ENCODE measurements at regions not wholly inside any gene's neighbourhood (a gene's known extent, or its start where the extent isn't known, plus 50 kb on each side); places are given as distances from the start of the nearest gene placed in this dataset.
"Not testable (repeated sequence)": the region's sequence is repeated elsewhere in the genome, so short reads cannot be mapped to it uniquely, and the experiment has no call there.

- no peak for TF ChIP-seq CTCF (IDR thresholded peaks at IDR 0.05; ENCODE audit: poor library complexity, severe bottlenecking)
- Histone ChIP-seq H3K4me1 (ENCODE audit: insufficient read depth, poor library complexity, severe bottlenecking) (no peaks in the 10 kb centered on the region), H3K4me3 (ENCODE audit: severe bottlenecking) (no peak overlapping the region), H3K27ac (ENCODE audit: poor library complexity, severe bottlenecking) (no peak overlapping the region), H3K27me3 (ENCODE audit: insufficient read depth, poor library complexity, severe bottlenecking) (no peaks in the 10 kb centered on the region), H3K36me3 (ENCODE audit: low read depth) (no peaks in the 10 kb centered on the region), H3K9me3 (ENCODE audit: severe bottlenecking) (no peaks in the 10 kb centered on the region)
- no peak for DNase-seq (ENCODE audit: low spot score)
- no peak for ATAC-seq (ENCODE audit: low read depth)
These were observed 54.6 kb upstream of the NANOS1 start for GRCh38 chr10:118974951-118975350.

- not testable (repeated sequence) for H3K4me1 ChIP-seq (ENCODE audit: insufficient read depth, poor library complexity, severe bottlenecking)
These were observed 53.3 kb upstream of the NANOS1 start for GRCh38 chr10:118976219-118976618.

GRCh38 chr10:118977022-118977599 is 52.4 kb upstream of the NANOS1 start:
- H3K4me1 ChIP-seq (ENCODE audit: insufficient read depth, poor library complexity, severe bottlenecking) = no peaks in the 10 kb centered on the region
- no peak overlapping the region for H3K4me3 ChIP-seq (ENCODE audit: severe bottlenecking)
- TF ChIP-seq CTCF (IDR thresholded peaks at IDR 0.05; ENCODE audit: poor library complexity, severe bottlenecking) = no peak
- DNase-seq (ENCODE audit: low spot score) (no peak), ATAC-seq (ENCODE audit: low read depth) (no peak)
- H3K27me3 ChIP-seq (ENCODE audit: insufficient read depth, poor library complexity, severe bottlenecking) = no peaks in the 10 kb centered on the region
- H3K36me3 ChIP-seq (ENCODE audit: low read depth) = no peaks in the 10 kb centered on the region
- H3K9me3 ChIP-seq (ENCODE audit: severe bottlenecking) = no peaks in the 10 kb centered on the region
- no peak overlapping the region for H3K27ac ChIP-seq (ENCODE audit: poor library complexity, severe bottlenecking)

More at GRCh38 chr10:118976219-118976618, 53.3 kb upstream of the NANOS1 start:
- not testable (repeated sequence) for H3K27me3 ChIP-seq (ENCODE audit: insufficient read depth, poor library complexity, severe bottlenecking); DNase-seq (ENCODE audit: low spot score); ATAC-seq (ENCODE audit: low read depth); H3K4me3 ChIP-seq (ENCODE audit: severe bottlenecking); H3K9me3 ChIP-seq (ENCODE audit: severe bottlenecking); H3K36me3 ChIP-seq (ENCODE audit: low read depth); H3K27ac ChIP-seq (ENCODE audit: poor library complexity, severe bottlenecking)

GRCh38 chr10:118977835-118978234 is 51.7 kb upstream of the NANOS1 start:
- no peak for TF ChIP-seq CTCF (IDR thresholded peaks at IDR 0.05; ENCODE audit: poor library complexity, severe bottlenecking)
- no peaks in the 10 kb centered on the region for H3K4me1 ChIP-seq (ENCODE audit: insufficient read depth, poor library complexity, severe bottlenecking)
- no peak for ATAC-seq (ENCODE audit: low read depth)
- H3K27me3 ChIP-seq (ENCODE audit: insufficient read depth, poor library complexity, severe bottlenecking) = no peaks in the 10 kb centered on the region
- no peak overlapping the region for H3K27ac ChIP-seq (ENCODE audit: poor library complexity, severe bottlenecking)
- H3K36me3 ChIP-seq (ENCODE audit: low read depth) = no peaks in the 10 kb centered on the region
- DNase-seq (ENCODE audit: low spot score) = no peak
- no peaks in the 10 kb centered on the region for H3K9me3 ChIP-seq (ENCODE audit: severe bottlenecking)
- H3K4me3 ChIP-seq (ENCODE audit: severe bottlenecking) = no peak overlapping the region

- Histone ChIP-seq H3K27me3 (ENCODE audit: insufficient read depth, poor library complexity, severe bottlenecking) (no peaks in the 10 kb centered on the region), H3K4me3 (ENCODE audit: severe bottlenecking) (no peak overlapping the region), H3K27ac (ENCODE audit: poor library complexity, severe bottlenecking) (no peak overlapping the region), H3K36me3 (ENCODE audit: low read depth) (no peaks in the 10 kb centered on the region), H3K4me1 (ENCODE audit: insufficient read depth, poor library complexity, severe bottlenecking) (no peaks in the 10 kb centered on the region), H3K9me3 (ENCODE audit: severe bottlenecking) (no peaks in the 10 kb centered on the region)
- ATAC-seq (ENCODE audit: low read depth) (no peak), DNase-seq (ENCODE audit: low spot score) (no peak)
- no peak for TF ChIP-seq CTCF (IDR thresholded peaks at IDR 0.05; ENCODE audit: poor library complexity, severe bottlenecking)
These were observed 51.1 kb upstream of the NANOS1 start for GRCh38 chr10:118978316-118978997.

Measured in RWPE2 (cell line).